Trophoblast cell (in vitro differentiated cells and primary cell): ENCODE measurements at regions not wholly inside any gene's neighbourhood (a gene's known extent, or its start where the extent isn't known, plus 50 kb on each side); places are given as distances from the start of the nearest gene placed in this dataset.
"Not testable (repeated sequence)": the region's sequence is repeated elsewhere in the genome, so short reads cannot be mapped to it uniquely, and the experiment has no call there.

ENCODE experiments used
- DNase-seq, 2 donors: peaks; one replicate each; pipeline ENCODE4 v3.0.0-alpha.2; 2016
- H2AFZ ChIP-seq: 2 replicates; pipeline ENCODE4 v1.6.1; 2013; ENCODE audit warnings: low read length, moderate library complexity, mild to moderate bottlenecking; ENCODE audit not compliant: insufficient read depth, poor library complexity
- H2AK5ac ChIP-seq: 2 replicates; pipeline ENCODE4 v1.6.1; 2013; ENCODE audit warnings: mild to moderate bottlenecking, low read length
- H2BK120ac ChIP-seq: 2 replicates; pipeline ENCODE4 v1.6.1; 2013; ENCODE audit warnings: low read length, mild to moderate bottlenecking, moderate library complexity; ENCODE audit not compliant: insufficient read depth, poor library complexity
- H2BK12ac ChIP-seq: 2 replicates; pipeline ENCODE4 v1.6.1; 2013; ENCODE audit warnings: mild to moderate bottlenecking, low read length, moderate library complexity
- H2BK5ac ChIP-seq: 2 replicates; pipeline ENCODE4 v1.6.1; 2013; ENCODE audit warnings: low read length, low read depth, moderate library complexity, mild to moderate bottlenecking; ENCODE audit not compliant: poor library complexity
- H3K14ac ChIP-seq: 2 replicates; pipeline ENCODE4 v1.6.1; 2013; ENCODE audit warnings: mild to moderate bottlenecking, low read length
- H3K18ac ChIP-seq: 2 replicates; pipeline ENCODE4 v1.6.1; 2013; ENCODE audit warnings: mild to moderate bottlenecking, low read length
- H3K23ac ChIP-seq: 2 replicates; pipeline ENCODE4 v1.6.1; 2013; ENCODE audit warnings: low read length
- H3K27ac ChIP-seq: 2 replicates; pipeline ENCODE4 v1.5.1; 2013; ENCODE audit warnings: low read depth, mild to moderate bottlenecking, inconsistent platforms, low read length, moderate library complexity
- H3K27me3 ChIP-seq: 2 replicates; pipeline ENCODE4 v1.6.1; 2013; ENCODE audit warnings: inconsistent platforms, mild to moderate bottlenecking, low read length, moderate library complexity; ENCODE audit not compliant: insufficient read depth
- H3K36me3 ChIP-seq, 2 experiments: 1 replicate in 1 of 2; 2 replicates in 1 of 2; pipeline ENCODE4 v1.6.1; 2013; ENCODE audit warnings: low read length in 2 of 2, mild to moderate bottlenecking in 2 of 2, moderate library complexity in 1 of 2; ENCODE audit not compliant: insufficient read depth in 2 of 2, control insufficient read depth in 1 of 2
- H3K4ac ChIP-seq: 2 replicates; pipeline ENCODE4 v1.6.1; 2013; ENCODE audit warnings: low read depth, mild to moderate bottlenecking, low read length, moderate library complexity
- H3K4me1 ChIP-seq, 2 experiments: 1 replicate in 1 of 2; 2 replicates in 1 of 2; pipeline ENCODE4 v1.6.1; 2013; ENCODE audit warnings: low read length in 2 of 2, mild to moderate bottlenecking in 2 of 2, moderate library complexity in 1 of 2; ENCODE audit not compliant: insufficient read depth in 2 of 2, control insufficient read depth in 1 of 2
- H3K4me2 ChIP-seq: 2 replicates; pipeline ENCODE4 v1.6.1; 2013; ENCODE audit warnings: inconsistent platforms, mild to moderate bottlenecking, low read length, moderate library complexity
- H3K4me3 ChIP-seq: 2 replicates; pipeline ENCODE4 v1.5.1; 2013; ENCODE audit warnings: mild to moderate bottlenecking, low read depth, low read length, inconsistent platforms
- H3K79me1 ChIP-seq: one replicate; pipeline ENCODE4 v1.6.1; 2013; ENCODE audit warnings: low read length
- H3K79me2 ChIP-seq: 2 replicates; pipeline ENCODE4 v1.6.1; 2013; ENCODE audit warnings: low read length, mild to moderate bottlenecking; ENCODE audit not compliant: control insufficient read depth, insufficient read depth, poor library complexity
- H3K9ac ChIP-seq: 2 replicates; pipeline ENCODE4 v1.6.1; 2013; ENCODE audit warnings: mild to moderate bottlenecking, low read length
- H3K9me3 ChIP-seq: 2 replicates; pipeline ENCODE4 v1.6.1; 2013; ENCODE audit warnings: low read depth, mild to moderate bottlenecking, control low read depth, inconsistent platforms, low read length; ENCODE audit not compliant: insufficient read depth
- H4K12ac ChIP-seq: 2 replicates; pipeline ENCODE4 v1.6.1; 2013; ENCODE audit warnings: low read depth, mild to moderate bottlenecking, low read length, moderate library complexity
- H4K8ac ChIP-seq: 2 replicates; pipeline ENCODE4 v1.6.1; 2013; ENCODE audit warnings: low read depth, mild to moderate bottlenecking, low read length, moderate library complexity
- H4K91ac ChIP-seq: one replicate; pipeline ENCODE4 v1.6.1; 2013; ENCODE audit warnings: low read depth, mild to moderate bottlenecking, low read length, moderate library complexity
- WGBS: extraction: QIAGEN DNeasy Blood & Tissue Kit; methylation state at CpG from one replicate; pipeline ENCODE4 v1.1.7; 2013; ENCODE audit warnings: missing lambda C conversion rate; ENCODE audit not compliant: insufficient read length, insufficient coverage; ENCODE audit errors: extremely low coverage; 5-methylcytosine and 5-hydroxymethylcytosine counted together

GRCh38 chr5:74974451-74975091, 77.8 kb downstream of the GCNT4 start:
- no peak overlapping the region for H3K4ac ChIP-seq
- no peaks in the 10 kb centered on the region for H3K9me3 ChIP-seq
- H3K27ac ChIP-seq = no peak overlapping the region
- H3K27me3 ChIP-seq = no peaks in the 10 kb centered on the region
- peaks cover 2% of the 10 kb centered on the region for H3K79me1 ChIP-seq
- H2AFZ ChIP-seq = no peak overlapping the region
- H4K12ac ChIP-seq = no peak overlapping the region
- H2AK5ac ChIP-seq = no peak overlapping the region
- H2BK5ac ChIP-seq = no peak overlapping the region
- DNase-seq = no peak
- no peak overlapping the region for H2BK120ac ChIP-seq
- peaks cover 0 to 5% of the 10 kb centered on the region in 2 experiments for H3K4me1 ChIP-seq
- H3K23ac ChIP-seq = no peak overlapping the region
- no peaks in the 10 kb centered on the region for H3K36me3 ChIP-seq
- no CpG with 5 or more reads among the region's 4 CpGs for WGBS
- no peak overlapping the region for H3K4me3 ChIP-seq
- H3K18ac ChIP-seq = no peak overlapping the region
- H3K14ac ChIP-seq = no peak overlapping the region
- H3K79me2 ChIP-seq = no peaks in the 10 kb centered on the region
- H2BK12ac ChIP-seq = peak overlapping the region; percentile 52
- H4K8ac ChIP-seq = no peak overlapping the region
- no peak overlapping the region for H3K4me2 ChIP-seq
- H4K91ac ChIP-seq = no peak overlapping the region
- no peak overlapping the region for H3K9ac ChIP-seq

DNA sequence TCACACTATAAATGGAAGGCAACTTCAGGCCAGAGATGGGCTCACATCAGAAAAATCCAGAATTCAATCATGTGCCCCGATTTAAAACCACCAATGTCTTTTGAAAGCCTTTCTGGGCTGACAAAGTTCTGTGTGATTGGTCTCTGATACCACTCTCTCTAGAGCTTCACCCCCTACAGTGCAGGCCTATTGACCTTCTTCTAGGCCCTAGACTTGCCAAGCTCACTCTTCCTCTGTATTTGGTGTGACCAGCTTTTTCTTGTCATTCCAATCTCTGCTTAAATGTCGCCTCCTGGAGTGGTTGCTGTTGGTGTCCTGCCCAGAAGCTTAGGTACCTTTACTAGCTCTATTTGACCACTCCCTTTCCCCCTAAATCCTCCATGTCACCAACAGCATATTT, 78.7 kb downstream of the GCNT4 start:
- H2AFZ ChIP-seq = no peak overlapping the region
- H3K4me3 ChIP-seq = no peak overlapping the region
- no peak overlapping the region for H4K8ac ChIP-seq
- no peak overlapping the region for H3K14ac ChIP-seq
- H3K27ac ChIP-seq = no peak overlapping the region
- no peaks in the 10 kb centered on the region for H3K36me3 ChIP-seq
- H3K9ac ChIP-seq = no peak overlapping the region
- H3K9me3 ChIP-seq = no peaks in the 10 kb centered on the region
- no peaks in the 10 kb centered on the region for H3K27me3 ChIP-seq
- no peak for DNase-seq
- H2BK12ac ChIP-seq = no peak overlapping the region
- no peak overlapping the region for H3K18ac ChIP-seq
- H2BK5ac ChIP-seq = no peak overlapping the region
- peaks cover 4% of the 10 kb centered on the region for H3K79me1 ChIP-seq
- H4K12ac ChIP-seq = no peak overlapping the region
- no peak overlapping the region for H2BK120ac ChIP-seq
- peaks cover 0 to 5% of the 10 kb centered on the region in 2 experiments for H3K4me1 ChIP-seq
- H2AK5ac ChIP-seq = no peak overlapping the region
- no peak overlapping the region for H3K23ac ChIP-seq
- no CpG with 5 or more reads among the region's 2 CpGs for WGBS
- no peaks in the 10 kb centered on the region for H3K79me2 ChIP-seq
- H3K4ac ChIP-seq = no peak overlapping the region
- H3K4me2 ChIP-seq = no peak overlapping the region
- H4K91ac ChIP-seq = no peak overlapping the region

- H3K23ac ChIP-seq = no peak overlapping the region
- H3K9me3 ChIP-seq = no peaks in the 10 kb centered on the region
- H2BK120ac ChIP-seq = peak overlapping the region; percentile 92
- peak overlapping the region; percentile 91 for H4K91ac ChIP-seq
- H3K4me3 ChIP-seq = no peak overlapping the region
- peaks cover 13% of the 10 kb centered on the region for H3K79me1 ChIP-seq
- H3K18ac ChIP-seq = no peak overlapping the region
- H2AK5ac ChIP-seq = no peak overlapping the region
- DNase-seq = no peak
- peaks cover 1% of the 10 kb centered on the region for H3K79me2 ChIP-seq
- H3K4ac ChIP-seq = peak overlapping the region; percentile 46
- peak overlapping the region; percentile 67 for H4K8ac ChIP-seq
- peaks cover 4 to 9% of the 10 kb centered on the region in 2 experiments for H3K4me1 ChIP-seq
- no peak overlapping the region for H2AFZ ChIP-seq
- H3K36me3 ChIP-seq = no peaks in the 10 kb centered on the region
- H3K27me3 ChIP-seq = no peaks in the 10 kb centered on the region
- H2BK12ac ChIP-seq = peak overlapping the region; percentile 94
- no peak overlapping the region for H3K4me2 ChIP-seq
- H4K12ac ChIP-seq = no peak overlapping the region
- H3K27ac ChIP-seq = no peak overlapping the region
- H2BK5ac ChIP-seq = peak overlapping the region; percentile 55
- no CpG with 5 or more reads among the region's 3 CpGs for WGBS
- H3K9ac ChIP-seq = no peak overlapping the region
- peak overlapping the region; percentile 81 for H3K14ac ChIP-seq
Measured at GRCh38 chr5:74971947-74972460, 80.4 kb downstream of the GCNT4 start.

- not testable (repeated sequence) for H2AFZ ChIP-seq, H3K27me3 ChIP-seq, H4K91ac ChIP-seq, DNase-seq, H3K18ac ChIP-seq, H3K4ac ChIP-seq, H3K9ac ChIP-seq, H2AK5ac ChIP-seq, H3K23ac ChIP-seq, H4K12ac ChIP-seq, H3K4me2 ChIP-seq, H3K79me2 ChIP-seq, H3K36me3 ChIP-seq, H3K9me3 ChIP-seq, H3K4me3 ChIP-seq, H4K8ac ChIP-seq
- H3K4me1 ChIP-seq = peaks cover 10 to 11% of the 10 kb centered on the region in 2 experiments
- H3K14ac ChIP-seq = peak overlapping the region; percentile 58
- WGBS = no CpG with 5 or more reads among the region's 8 CpGs
- H3K27ac ChIP-seq = peak overlapping the region; percentile 69
- peaks cover 16% of the 10 kb centered on the region for H3K79me1 ChIP-seq
- peak overlapping the region; percentile 40 for H2BK12ac ChIP-seq
- peak overlapping the region; percentile 62 for H2BK5ac ChIP-seq
- peak overlapping the region; percentile 88 for H2BK120ac ChIP-seq
Measured at GRCh38 chr5:74970891-74971290, 81.5 kb downstream of the GCNT4 start.
